Natural killer cell (primary cell): ENCODE measurements at regions not wholly inside any gene's neighbourhood (a gene's known extent, or its start where the extent isn't known, plus 50 kb on each side); places are given as distances from the start of the nearest gene placed in this dataset.

Source experiments
- ATAC-seq, 3 donors: fragments of 150-1000 bp in 2 of 3; fragments of 200-7000 bp in 1 of 3; cut with Tn5 transposase; 1 replicate in 1 of 3; 2 replicates in 2 of 3; pipeline ENCODE4 v1.10.0; 2021; ENCODE audit warnings: mild to moderate bottlenecking in 2 of 3, moderate library complexity in 2 of 3
- DNase-seq, 2 donors: peaks; one replicate each; pipeline versions ENCODE4 v3.0.0 to v3.0.0-alpha.2; 2013 to 2021; ENCODE audit warnings: mixed read lengths in 1 of 2
- H3K27ac ChIP-seq: one replicate; pipeline ENCODE4 v1.5.1; 2013; ENCODE audit warnings: mild to moderate bottlenecking, low read length
- H3K27me3 ChIP-seq: one replicate; pipeline ENCODE4 v1.6.1; 2013; ENCODE audit warnings: low read length; ENCODE audit not compliant: control insufficient read depth, insufficient read depth
- H3K36me3 ChIP-seq: one replicate; pipeline ENCODE4 v1.6.1; 2013; ENCODE audit warnings: low read length; ENCODE audit not compliant: control insufficient read depth, insufficient read depth
- H3K4me1 ChIP-seq: one replicate; pipeline ENCODE4 v1.6.1; 2013; ENCODE audit warnings: low read length; ENCODE audit not compliant: control insufficient read depth, insufficient read depth
- H3K4me3 ChIP-seq: one replicate; pipeline ENCODE4 v1.5.1; 2013; ENCODE audit warnings: low read length
- H3K9me3 ChIP-seq: one replicate; pipeline ENCODE4 v1.6.1; 2013; ENCODE audit warnings: low read length; ENCODE audit not compliant: control insufficient read depth, insufficient read depth
- H3K27ac Mint-ChIP-seq, 2 donors: one replicate each; pipeline ENCODE4 v1.8.0; 2022; ENCODE audit warnings: mild to moderate bottlenecking in 2 of 2, mixed read lengths in 2 of 2, moderate library complexity in 1 of 2
- H3K27me3 Mint-ChIP-seq, 2 donors: one replicate each; pipeline ENCODE4 v1.8.0; 2022; ENCODE audit warnings: low read depth in 2 of 2, mixed read lengths in 2 of 2
- H3K36me3 Mint-ChIP-seq: one replicate; pipeline ENCODE4 v1.8.0; 2022; ENCODE audit warnings: mixed read lengths
- H3K4me1 Mint-ChIP-seq, 2 donors: one replicate each; pipeline ENCODE4 v1.8.0; 2022; ENCODE audit warnings: mixed read lengths in 2 of 2
- H3K4me3 Mint-ChIP-seq: one replicate; pipeline ENCODE4 v1.8.0; 2022; ENCODE audit warnings: mild to moderate bottlenecking, moderate library complexity, mixed read lengths
- H3K9me3 Mint-ChIP-seq, 2 donors: one replicate each; pipeline ENCODE4 v1.8.0; 2022; ENCODE audit warnings: mixed read lengths in 2 of 2
- CTCF ChIP-seq: fragments of 200-600 bp; IDR thresholded peaks from one replicate; pipeline ENCODE4 v1.8.0; 2022; ENCODE audit warnings: antibody characterized with exemption
- whole genome bisulfite sequencing: methylation state at CpG from one replicate; pipeline ENCODE4 v1.1.7; 2013; ENCODE audit warnings: missing lambda C conversion rate; ENCODE audit not compliant: insufficient coverage; 5-methylcytosine and 5-hydroxymethylcytosine counted together
- intact Hi-C: fragments of 100-400 bp; cut with micrococcal nuclease; formaldehyde crosslinking; loops from one replicate; pipeline ENCODE4 v1.14.2; 2022

- Histone ChIP-seq H3K27me3 (no peaks in the 10 kb centered on the region), H3K9me3 (no peaks in the 10 kb centered on the region), H3K27ac (no peak overlapping the region), H3K4me1 (no peaks in the 10 kb centered on the region), H3K36me3 (no peaks in the 10 kb centered on the region), H3K4me3 (no peak overlapping the region)
- DNase-seq = no peak
- 74% methylated on average over 3 of the region's 4 CpGs for WGBS
- no peak for ATAC-seq
- Mint-ChIP-seq H3K36me3 (no peaks in the 10 kb centered on the region), H3K9me3 (no peaks in the 10 kb centered on the region), H3K4me3 (no peak overlapping the region), H3K27ac (no peak overlapping the region), H3K4me1 (no peaks in the 10 kb centered on the region), H3K27me3 (no peaks in the 10 kb centered on the region)
- no peak for TF ChIP-seq CTCF
- intact Hi-C loops = no loop called here
Observed at GRCh38 chr6:140372064-140372463, 997.6 kb upstream of the CITED2 start.

DNA sequence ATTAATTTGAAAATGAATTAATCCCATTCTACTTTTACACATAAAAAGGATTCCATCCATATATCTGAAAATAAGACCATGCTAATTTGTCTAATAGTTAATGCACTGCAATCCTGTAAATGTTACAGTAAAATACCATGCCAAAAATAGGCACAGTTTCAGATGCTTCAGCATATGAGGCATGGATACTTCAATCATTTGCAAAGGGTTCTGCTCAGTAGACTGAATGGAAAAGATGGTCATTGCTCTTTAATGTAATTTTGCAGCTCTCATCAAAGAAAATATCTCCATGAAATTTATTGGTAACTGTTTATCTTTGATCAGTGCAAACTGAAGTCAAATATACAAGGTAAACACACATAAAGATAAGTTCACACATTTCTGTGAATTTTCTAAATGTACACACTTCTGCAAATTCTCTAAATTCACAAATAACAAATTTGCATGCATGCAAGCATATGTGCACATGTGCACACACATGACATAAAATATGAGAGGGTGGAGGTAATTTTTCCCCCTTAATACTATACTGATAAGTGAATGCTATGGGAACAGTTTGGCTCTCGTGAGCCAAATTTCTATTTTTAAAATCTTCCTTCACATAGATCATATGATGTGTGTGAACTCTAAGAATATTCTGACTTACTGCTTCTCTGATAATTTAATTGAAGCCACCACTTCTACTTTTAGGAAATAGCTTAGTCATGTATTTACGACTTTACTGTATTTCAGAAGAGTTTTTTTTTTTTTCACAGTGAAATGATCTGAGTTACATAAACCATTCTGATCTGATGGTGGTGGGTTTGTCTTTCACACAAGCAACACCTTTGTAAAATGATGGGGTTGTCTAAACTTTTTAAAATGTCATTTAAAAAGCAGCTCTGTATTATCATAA lies 996.8 kb upstream of the CITED2 start:
- Histone ChIP-seq H3K4me3 (no peak overlapping the region), H3K9me3 (no peaks in the 10 kb centered on the region), H3K4me1 (no peaks in the 10 kb centered on the region), H3K27me3 (no peaks in the 10 kb centered on the region), H3K27ac (no peak overlapping the region), H3K36me3 (no peaks in the 10 kb centered on the region)
- no CpG with 5 or more reads among the region's 2 CpGs for WGBS
- no peaks in the 10 kb centered on the region for H3K9me3 Mint-ChIP-seq
- no peak for TF ChIP-seq CTCF
- DNase-seq = no peak
- no peak for ATAC-seq
- no peak overlapping the region for H3K27ac Mint-ChIP-seq
- no peaks in the 10 kb centered on the region for H3K36me3 Mint-ChIP-seq
- intact Hi-C loops = no loop called here
- no peaks in the 10 kb centered on the region for H3K4me1 Mint-ChIP-seq
- H3K4me3 Mint-ChIP-seq = no peak overlapping the region
- H3K27me3 Mint-ChIP-seq = no peaks in the 10 kb centered on the region

DNA sequence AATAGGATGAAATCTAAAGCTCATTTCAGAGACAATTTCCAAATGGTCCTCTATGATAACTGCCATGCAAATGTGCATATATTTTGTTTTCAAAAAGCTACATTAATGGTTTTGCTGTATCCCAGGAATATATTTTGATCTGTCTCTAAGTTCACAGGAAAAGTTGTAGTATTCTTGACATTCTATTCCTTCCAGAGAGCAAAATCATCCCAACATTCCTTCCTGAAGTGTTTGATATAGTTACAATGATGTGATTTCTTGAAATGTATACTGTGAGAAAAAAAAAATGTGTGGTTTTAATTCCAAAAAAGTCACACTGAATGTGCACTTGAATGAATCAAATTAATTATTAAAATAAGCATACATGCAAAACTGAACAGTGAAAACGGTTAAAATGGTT lies 996.0 kb upstream of the CITED2 start:
- H3K27me3 ChIP-seq = no peaks in the 10 kb centered on the region
- DNase-seq (no peak), ATAC-seq (no peak)
- H3K36me3 Mint-ChIP-seq = no peaks in the 10 kb centered on the region
- H3K4me1 Mint-ChIP-seq = no peaks in the 10 kb centered on the region
- H3K4me3 Mint-ChIP-seq = no peak overlapping the region
- no peak overlapping the region for H3K27ac ChIP-seq
- no peak overlapping the region for H3K4me3 ChIP-seq
- TF ChIP-seq CTCF = no peak
- H3K9me3 Mint-ChIP-seq = peaks cover 0 to 3% of the 10 kb centered on the region in 2 donors
- intact Hi-C loops = no loop called here
- H3K4me1 ChIP-seq = no peaks in the 10 kb centered on the region
- no peaks in the 10 kb centered on the region for H3K36me3 ChIP-seq
- WGBS = no CpG with 5 or more reads among the region's 1 CpG
- no peaks in the 10 kb centered on the region for H3K27me3 Mint-ChIP-seq
- H3K9me3 ChIP-seq = no peaks in the 10 kb centered on the region
- H3K27ac Mint-ChIP-seq = no peak overlapping the region

DNA sequence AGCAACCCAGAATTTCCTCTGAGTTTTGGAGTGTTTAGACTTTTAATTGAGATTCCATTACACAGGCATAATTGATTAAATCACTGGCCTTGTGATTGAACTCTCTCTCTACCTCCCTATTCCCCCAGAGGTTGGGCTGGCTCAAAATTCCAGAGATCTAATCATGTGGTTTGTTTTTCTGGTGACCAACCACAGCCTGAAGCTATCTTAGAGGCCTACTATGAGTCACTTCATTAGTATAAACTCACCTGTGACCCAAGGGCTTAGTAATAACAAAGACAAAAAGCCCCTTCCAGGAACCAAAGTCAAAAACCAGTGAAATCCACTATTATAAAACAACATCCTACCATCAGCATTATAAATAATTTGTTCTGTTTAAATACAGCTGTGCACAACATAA lies 992.5 kb upstream of the CITED2 start:
- no peak overlapping the region for H3K27ac Mint-ChIP-seq
- H3K27me3 Mint-ChIP-seq = no peaks in the 10 kb centered on the region
- intact Hi-C loops = no loop called here
- TF ChIP-seq CTCF = no peak
- no peaks in the 10 kb centered on the region for H3K36me3 ChIP-seq
- no peak overlapping the region for H3K4me3 Mint-ChIP-seq
- H3K4me1 Mint-ChIP-seq = no peaks in the 10 kb centered on the region
- no peaks in the 10 kb centered on the region for H3K9me3 ChIP-seq
- no peak overlapping the region for H3K4me3 ChIP-seq
- DNase-seq = no peak
- H3K4me1 ChIP-seq = no peaks in the 10 kb centered on the region
- no peaks in the 10 kb centered on the region for H3K36me3 Mint-ChIP-seq
- H3K27me3 ChIP-seq = no peaks in the 10 kb centered on the region
- no peak overlapping the region for H3K27ac ChIP-seq
- peaks cover 2 to 7% of the 10 kb centered on the region in 2 donors for H3K9me3 Mint-ChIP-seq
- no peak for ATAC-seq
